ENCODE measurements at regions not wholly inside any gene's neighbourhood (a gene's known extent, or its start where the extent isn't known, plus 50 kb on each side); places are given as distances from the start of the nearest gene placed in this dataset.

GRCh38 chr2:134074619-134075018 lies 179.3 kb upstream of the MGAT5 start:
- TF ChIP-seq CTCF (IDR thresholded peaks at IDR 0.05) (no peak), POLR2A (IDR thresholded peaks at IDR 0.05) (no peak), EP300 (IDR thresholded peaks at IDR 0.05) (no peak), POLR2AphosphoS5 (IDR thresholded peaks at IDR 0.05) (no peak)

Measured in gastroesophageal sphincter (tissue), 3 donors.